ENCODE measurements at regions not wholly inside any gene's neighbourhood (a gene's known extent, or its start where the extent isn't known, plus 50 kb on each side); places are given as distances from the start of the nearest gene placed in this dataset.
A peak's percentile ranks its signal among the peaks of the same experiment; 100 is the strongest.

GRCh38 chr2:8369522-8369921, 312.3 kb upstream of the ID2 start:
- Mint-ChIP-seq H3K9me3 (peaks cover 9% of the 10 kb centered on the region), H3K4me3 (no peak overlapping the region), H3K27me3 (ENCODE audit: low read depth) (peaks cover 4% of the 10 kb centered on the region), H3K4me1 (no peaks in the 10 kb centered on the region), H3K36me3 (ENCODE audit: low read depth) (peaks cover 8% of the 10 kb centered on the region), H3K27ac (no peak overlapping the region)
- no peak for TF ChIP-seq CTCF (IDR thresholded peaks at IDR 0.05; ENCODE audit: unreplicated experiment in 3 of 3)

GRCh38 chr2:8370258-8370802, 311.5 kb upstream of the ID2 start:
- H3K4me1 Mint-ChIP-seq, result no peaks in the 10 kb centered on the region
- peaks cover 4% of the 10 kb centered on the region for H3K27me3 Mint-ChIP-seq (ENCODE audit: low read depth)
- no peak overlapping the region for H3K4me3 Mint-ChIP-seq
- peaks cover 8% of the 10 kb centered on the region for H3K36me3 Mint-ChIP-seq (ENCODE audit: low read depth)
- peaks cover 11% of the 10 kb centered on the region for H3K9me3 Mint-ChIP-seq
- no peak for TF ChIP-seq CTCF (IDR thresholded peaks at IDR 0.05; ENCODE audit: unreplicated experiment in 3 of 3)
- no peak overlapping the region for H3K27ac Mint-ChIP-seq

- Mint-ChIP-seq H3K4me1 (peaks cover 5% of the 10 kb centered on the region), H3K27me3 (ENCODE audit: low read depth) (no peaks in the 10 kb centered on the region), H3K4me3 (no peak overlapping the region), H3K36me3 (ENCODE audit: low read depth) (peaks cover 8% of the 10 kb centered on the region), H3K9me3 (peaks cover 11% of the 10 kb centered on the region), H3K27ac (no peak overlapping the region)
- TF ChIP-seq CTCF (IDR thresholded peaks at IDR 0.05; ENCODE audit: unreplicated experiment in 3 of 3), result no peak
Observed at GRCh38 chr2:8371653-8372052, 310.2 kb upstream of the ID2 start.

GRCh38 chr2:8374782-8375181, 307.1 kb upstream of the ID2 start:
- Mint-ChIP-seq H3K36me3 (ENCODE audit: low read depth) (peaks cover 8% of the 10 kb centered on the region), H3K9me3 (peaks cover 11% of the 10 kb centered on the region), H3K4me3 (no peak overlapping the region), H3K27ac (no peak overlapping the region), H3K27me3 (ENCODE audit: low read depth) (peaks cover 3% of the 10 kb centered on the region), H3K4me1 (peaks cover 11% of the 10 kb centered on the region)
- TF ChIP-seq CTCF (IDR thresholded peaks at IDR 0.05; ENCODE audit: unreplicated experiment in 3 of 3), result no peak

GRCh38 chr2:8376603-8377410, 305.0 kb upstream of the ID2 start:
- peaks cover 16% of the 10 kb centered on the region for H3K4me1 Mint-ChIP-seq
- peaks cover 8% of the 10 kb centered on the region for H3K36me3 Mint-ChIP-seq (ENCODE audit: low read depth)
- H3K27ac Mint-ChIP-seq, result peak overlapping the region in 1 of 3 experiments; percentile 66
- H3K9me3 Mint-ChIP-seq, result peaks cover 11% of the 10 kb centered on the region
- peaks cover 3% of the 10 kb centered on the region for H3K27me3 Mint-ChIP-seq (ENCODE audit: low read depth)
- no peak for TF ChIP-seq CTCF (IDR thresholded peaks at IDR 0.05; ENCODE audit: unreplicated experiment in 3 of 3)
- no peak overlapping the region for H3K4me3 Mint-ChIP-seq

Data from nephron (organoid).